ENCODE measurements at regions not wholly inside any gene's neighbourhood (a gene's known extent, or its start where the extent isn't known, plus 50 kb on each side); places are given as distances from the start of the nearest gene placed in this dataset.

GRCh38 chr16:55273959-55274358 is 50.0 kb upstream of the IRX6 start:
- H3K4me2 ChIP-seq (ENCODE audit: low read length): no peak overlapping the region
- H3K36me3 ChIP-seq (ENCODE audit: control insufficient read depth in 1 of 2, insufficient read depth in 2 of 2, low read length in 2 of 2): no peaks in the 10 kb centered on the region
- H2BK12ac ChIP-seq (ENCODE audit: low read length): no peak overlapping the region
- H3K4ac ChIP-seq (ENCODE audit: low read depth, low read length): no peak overlapping the region
- no peak overlapping the region for H3K23ac ChIP-seq (ENCODE audit: low read length)
- H2BK120ac ChIP-seq (ENCODE audit: insufficient read depth, low read length, poor library complexity): no peak overlapping the region
- no peaks in the 10 kb centered on the region for H3K9me3 ChIP-seq (ENCODE audit: insufficient read depth, low read depth, low read length)
- no peak overlapping the region for H4K91ac ChIP-seq (ENCODE audit: low read depth, low read length)
- DNase-seq: no peak
- H4K8ac ChIP-seq (ENCODE audit: low read depth, low read length): no peak overlapping the region
- H3K4me3 ChIP-seq (ENCODE audit: low read depth, low read length): no peak overlapping the region
- no CpG with 5 or more reads among the region's 5 CpGs for WGBS (ENCODE audit: extremely low coverage, insufficient coverage, insufficient read length)
- no peak overlapping the region for H3K14ac ChIP-seq (ENCODE audit: low read length)
- no peak overlapping the region for H4K12ac ChIP-seq (ENCODE audit: low read depth, low read length)
- no peak overlapping the region for H2BK5ac ChIP-seq (ENCODE audit: low read depth, low read length, poor library complexity)
- H3K27me3 ChIP-seq (ENCODE audit: insufficient read depth, low read length): no peaks in the 10 kb centered on the region
- H3K79me1 ChIP-seq (ENCODE audit: low read length): no peaks in the 10 kb centered on the region
- no peak overlapping the region for H3K27ac ChIP-seq (ENCODE audit: low read depth, low read length)
- H3K79me2 ChIP-seq (ENCODE audit: control insufficient read depth, insufficient read depth, low read length, poor library complexity): no peaks in the 10 kb centered on the region
- no peak overlapping the region for H3K9ac ChIP-seq (ENCODE audit: low read length)
- H2AK5ac ChIP-seq (ENCODE audit: low read length): no peak overlapping the region
- no peak overlapping the region for H3K18ac ChIP-seq (ENCODE audit: low read length)
- H2AFZ ChIP-seq (ENCODE audit: insufficient read depth, low read length, poor library complexity): no peak overlapping the region
- H3K4me1 ChIP-seq (ENCODE audit: control insufficient read depth in 1 of 2, insufficient read depth in 2 of 2, low read length in 2 of 2): no peaks in the 10 kb centered on the region
